ENCODE measurements at regions not wholly inside any gene's neighbourhood (a gene's known extent, or its start where the extent isn't known, plus 50 kb on each side); places are given as distances from the start of the nearest gene placed in this dataset.
A peak's percentile ranks its signal among the peaks of the same experiment; 100 is the strongest.

GRCh38 chr2:238978497-238978896 lies 130.6 kb downstream of the TWIST2 start:
- no peak overlapping the region for H2AK5ac ChIP-seq (ENCODE audit: low read depth, low read length)
- H3K27me3 ChIP-seq (ENCODE audit: control insufficient read depth, insufficient read depth, low read length): peaks cover 3% of the 10 kb centered on the region
- H3K27ac ChIP-seq (ENCODE audit: insufficient read depth, low read length): no peak overlapping the region
- H3K14ac ChIP-seq (replicated peaks; ENCODE audit: low read depth, low read length): no peak overlapping the region
- no peak overlapping the region for H2AFZ ChIP-seq (replicated peaks; ENCODE audit: low read length, poor library complexity)
- H3K23ac ChIP-seq (ENCODE audit: low read depth, low read length): no peak overlapping the region
- no peak overlapping the region for H2BK120ac ChIP-seq (ENCODE audit: low read depth, low read length)
- no peak overlapping the region for H4K91ac ChIP-seq (ENCODE audit: insufficient read depth, low read depth, low read length)
- BruUV-seq (replicated peaks): no TSS peak
- H3K4me2 ChIP-seq (ENCODE audit: low read depth, low read length): no peak overlapping the region
- no peak overlapping the region for H3K18ac ChIP-seq (ENCODE audit: low read depth, low read length)
- no peak overlapping the region for H3K4ac ChIP-seq (ENCODE audit: low read depth, low read length)
- no peak for DNase-seq
- in situ Hi-C loops (cut with MboI; ENCODE audit: low sequenced_read_pairs) (no loop called here), dilution Hi-C loops (cut with HindIII; ENCODE audit: low sequenced_read_pairs, unreplicated experiment) (no loop called here), intact Hi-C loops (cut with micrococcal nuclease) (loop anchor here (10.0 kb wide), 2 partner anchors 194 to 254 kb away; no protein-coding TSS in a partner anchor)
- ATAC-seq (ENCODE audit: low read depth): no peak
- H4K5ac ChIP-seq (ENCODE audit: low read depth, low read length): no peak overlapping the region
- TF ChIP-seq POLR2A (IDR thresholded peaks at IDR 0.05; ENCODE audit: low read depth, low read length) (no peak), NFE2L2 (IDR thresholded peaks at IDR 0.05; ENCODE audit: low read depth, low read length) (0 out of 2 replicates have a peak, but pooled peaks have one; percentile 14)
- peaks cover 2% of the 10 kb centered on the region; the same call in 1 of the 2 replicates for H3K9me3 ChIP-seq (ENCODE audit: control insufficient read depth, insufficient read depth, low read length)
- no peaks in the 10 kb centered on the region for H3K36me3 ChIP-seq (ENCODE audit: control insufficient read depth, insufficient read depth, low read length)
- peaks cover 6% of the 10 kb centered on the region for H3K4me1 ChIP-seq (ENCODE audit: control insufficient read depth, insufficient read depth, low read length)
- ChIA-PET CTCF (no interaction called here), POLR2A (ENCODE audit: unreplicated experiment) (no interaction called here)
- H3K9me1 ChIP-seq (ENCODE audit: insufficient read depth, low read length): peaks cover 3% of the 10 kb centered on the region; the same call in 1 of the 2 replicates
- no peaks in the 10 kb centered on the region for H4K20me1 ChIP-seq (ENCODE audit: insufficient read depth, low read length)
- no peak overlapping the region for H3K9ac ChIP-seq (ENCODE audit: low read depth, low read length)
- no peak overlapping the region for H2AK9ac ChIP-seq (replicated peaks; ENCODE audit: low read depth, low read length, poor library complexity)
- H3K4me3 ChIP-seq (ENCODE audit: insufficient read depth, low read depth, low read length): no peak overlapping the region
- no peak overlapping the region for H2BK5ac ChIP-seq (ENCODE audit: low read depth, low read length, poor library complexity, severe bottlenecking)
- no CpG with 5 or more reads among the region's 4 CpGs for WGBS, 2 experiments (ENCODE audit: extremely low coverage in 2 of 2, insufficient read length in 1 of 2)
- H4K8ac ChIP-seq (ENCODE audit: low read depth in 2 of 2, low read length in 2 of 2): no peak overlapping the region
- H3K79me1 ChIP-seq (ENCODE audit: low read depth in 1 of 2, low read length in 2 of 2): no peaks in the 10 kb centered on the region
- no peak overlapping the region for H2BK15ac ChIP-seq (ENCODE audit: low read depth, low read length)
- H3K56ac ChIP-seq (ENCODE audit: extremely low read depth, insufficient read depth, low read length): no peak overlapping the region
- H2BK20ac ChIP-seq (ENCODE audit: low read depth, low read length): no peak overlapping the region
